ENCODE measurements at regions not wholly inside any gene's neighbourhood (a gene's known extent, or its start where the extent isn't known, plus 50 kb on each side); places are given as distances from the start of the nearest gene placed in this dataset.

GRCh38 chr10:11393858-11394257 is 217.6 kb downstream of the USP6NL start:
- no peak overlapping the region for H3K4me3 ChIP-seq (ENCODE audit: low read depth in 1 of 5, low read length in 5 of 5)
- H3K27ac ChIP-seq (ENCODE audit: low read depth, low read length) = no peak overlapping the region
- H3K4me1 ChIP-seq (ENCODE audit: control insufficient read depth in 5 of 5, insufficient read depth in 5 of 5, low read length in 5 of 5) = peaks cover 2 to 19% (median 16%) of the 10 kb centered on the region in 5 donors
- H3K27me3 ChIP-seq (ENCODE audit: control insufficient read depth in 5 of 5, insufficient read depth in 4 of 5, low read length in 5 of 5) = no peaks in the 10 kb centered on the region
- H3K36me3 ChIP-seq (ENCODE audit: control insufficient read depth in 5 of 5, insufficient read depth in 5 of 5, low read length in 5 of 5) = no peaks in the 10 kb centered on the region
- H3K9me3 ChIP-seq (ENCODE audit: control insufficient read depth in 5 of 5, low read length in 5 of 5) = no peaks in the 10 kb centered on the region
- H3K9ac ChIP-seq (ENCODE audit: low read length in 5 of 5) = no peak overlapping the region

GRCh38 chr10:11392776-11393175 is 218.7 kb downstream of the USP6NL start:
- Histone ChIP-seq H3K27ac (ENCODE audit: low read depth, low read length) (no peak overlapping the region), H3K9ac (ENCODE audit: low read length in 5 of 5) (no peak overlapping the region), H3K9me3 (ENCODE audit: control insufficient read depth in 5 of 5, low read length in 5 of 5) (no peaks in the 10 kb centered on the region), H3K4me3 (ENCODE audit: low read depth in 1 of 5, low read length in 5 of 5) (no peak overlapping the region), H3K36me3 (ENCODE audit: control insufficient read depth in 5 of 5, insufficient read depth in 5 of 5, low read length in 5 of 5) (no peaks in the 10 kb centered on the region), H3K4me1 (ENCODE audit: control insufficient read depth in 5 of 5, insufficient read depth in 5 of 5, low read length in 5 of 5) (peaks cover 2 to 14% (median 13%) of the 10 kb centered on the region in 5 donors), H3K27me3 (ENCODE audit: control insufficient read depth in 5 of 5, insufficient read depth in 4 of 5, low read length in 5 of 5) (no peaks in the 10 kb centered on the region)

- Histone ChIP-seq H3K4me3 (ENCODE audit: low read depth in 1 of 5, low read length in 5 of 5) (no peak overlapping the region), H3K9ac (ENCODE audit: low read length in 5 of 5) (no peak overlapping the region), H3K27ac (ENCODE audit: low read depth, low read length) (no peak overlapping the region), H3K4me1 (ENCODE audit: control insufficient read depth in 5 of 5, insufficient read depth in 5 of 5, low read length in 5 of 5) (peaks cover 0 to 4% (median 0%) of the 10 kb centered on the region in 5 donors), H3K36me3 (ENCODE audit: control insufficient read depth in 5 of 5, insufficient read depth in 5 of 5, low read length in 5 of 5) (no peaks in the 10 kb centered on the region), H3K9me3 (ENCODE audit: control insufficient read depth in 5 of 5, low read length in 5 of 5) (no peaks in the 10 kb centered on the region), H3K27me3 (ENCODE audit: control insufficient read depth in 5 of 5, insufficient read depth in 4 of 5, low read length in 5 of 5) (no peaks in the 10 kb centered on the region)
Observed at GRCh38 chr10:11388996-11389395, 222.5 kb downstream of the USP6NL start.

- H3K4me1 ChIP-seq (ENCODE audit: control insufficient read depth in 5 of 5, insufficient read depth in 5 of 5, low read length in 5 of 5) = peaks cover 0 to 4% (median 0%) of the 10 kb centered on the region in 5 donors
Observed at GRCh38 chr10:11387551-11388222, 223.8 kb downstream of the USP6NL start.

GRCh38 chr10:11387044-11387443 is 224.4 kb downstream of the USP6NL start:
- H3K36me3 ChIP-seq (ENCODE audit: control insufficient read depth in 5 of 5, insufficient read depth in 5 of 5, low read length in 5 of 5) = no peaks in the 10 kb centered on the region

More at GRCh38 chr10:11387551-11388222, 223.8 kb downstream of the USP6NL start:
- no peaks in the 10 kb centered on the region for H3K27me3 ChIP-seq (ENCODE audit: control insufficient read depth in 5 of 5, insufficient read depth in 4 of 5, low read length in 5 of 5)
- H3K4me3 ChIP-seq (ENCODE audit: low read depth in 1 of 5, low read length in 5 of 5) = no peak overlapping the region
- H3K9me3 ChIP-seq (ENCODE audit: control insufficient read depth in 5 of 5, low read length in 5 of 5) = no peaks in the 10 kb centered on the region
- H3K36me3 ChIP-seq (ENCODE audit: control insufficient read depth in 5 of 5, insufficient read depth in 5 of 5, low read length in 5 of 5) = no peaks in the 10 kb centered on the region
- no peak overlapping the region for H3K9ac ChIP-seq (ENCODE audit: low read length in 5 of 5)
- H3K27ac ChIP-seq (ENCODE audit: low read depth, low read length) = no peak overlapping the region

More at GRCh38 chr10:11387044-11387443, 224.4 kb downstream of the USP6NL start:
- Histone ChIP-seq H3K9me3 (ENCODE audit: control insufficient read depth in 5 of 5, low read length in 5 of 5) (no peaks in the 10 kb centered on the region), H3K4me1 (ENCODE audit: control insufficient read depth in 5 of 5, insufficient read depth in 5 of 5, low read length in 5 of 5) (peaks cover 0 to 4% (median 0%) of the 10 kb centered on the region in 5 donors), H3K9ac (ENCODE audit: low read length in 5 of 5) (no peak overlapping the region), H3K4me3 (ENCODE audit: low read depth in 1 of 5, low read length in 5 of 5) (no peak overlapping the region), H3K27me3 (ENCODE audit: control insufficient read depth in 5 of 5, insufficient read depth in 4 of 5, low read length in 5 of 5) (no peaks in the 10 kb centered on the region), H3K27ac (ENCODE audit: low read depth, low read length) (no peak overlapping the region)
